Ureter (tissue), 1 donor: ENCODE measurements at regions not wholly inside any gene's neighbourhood (a gene's known extent, or its start where the extent isn't known, plus 50 kb on each side); places are given as distances from the start of the nearest gene placed in this dataset.
"Not testable (repeated sequence)": the region's sequence is repeated elsewhere in the genome, so short reads cannot be mapped to it uniquely, and the experiment has no call there.

Experiments used
- DNase-seq: peaks from one replicate; pipeline ENCODE4 v3.0.0-alpha.2; 2020; ENCODE audit warnings: low spot score
- donor health status: DM: yes; HTN: yes; CAD: no.

DNA sequence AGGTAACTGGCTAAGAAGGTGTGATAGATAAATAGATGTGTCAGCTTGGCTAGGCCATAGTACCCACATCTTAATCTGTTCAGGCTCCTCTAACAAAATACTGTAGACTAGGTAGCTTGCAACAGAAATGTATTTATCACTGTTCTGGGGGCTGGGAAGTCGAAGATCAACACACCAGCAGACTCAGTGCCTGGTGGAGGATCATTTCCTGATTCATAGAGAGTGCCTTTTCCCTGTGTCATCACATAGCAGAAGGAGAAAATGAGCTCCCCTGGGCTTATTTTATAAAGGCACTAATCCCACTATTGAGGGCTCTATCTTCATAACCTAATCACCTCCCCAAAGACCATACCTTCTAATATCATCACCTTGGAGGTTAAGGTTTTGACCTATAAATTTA lies 532.7 kb upstream of the OLFM3 start:
- DNase-seq, result no peak

GRCh38 chr1:102500758-102501157 lies 504.0 kb upstream of the OLFM3 start:
- DNase-seq, result no peak

DNA sequence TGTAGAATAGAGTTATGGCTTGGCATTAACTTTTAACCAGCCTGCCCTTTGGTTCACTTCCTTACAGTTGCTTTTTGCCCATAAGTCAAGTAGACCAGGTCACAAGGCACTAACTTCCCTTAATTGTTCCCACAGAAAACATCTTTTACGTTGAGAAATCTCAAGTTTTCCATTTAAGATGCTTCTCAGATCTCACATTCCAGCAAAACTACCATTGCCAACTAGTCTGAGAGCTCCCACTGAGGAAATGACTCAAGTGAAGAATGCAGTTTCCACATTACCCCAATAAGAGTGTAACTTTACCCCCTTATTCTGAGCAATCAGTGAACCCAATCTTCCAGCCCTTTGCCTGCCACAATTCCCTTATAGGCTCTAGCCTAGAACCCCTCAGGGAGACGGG lies 502.2 kb upstream of the OLFM3 start:
- no peak for DNase-seq

DNA sequence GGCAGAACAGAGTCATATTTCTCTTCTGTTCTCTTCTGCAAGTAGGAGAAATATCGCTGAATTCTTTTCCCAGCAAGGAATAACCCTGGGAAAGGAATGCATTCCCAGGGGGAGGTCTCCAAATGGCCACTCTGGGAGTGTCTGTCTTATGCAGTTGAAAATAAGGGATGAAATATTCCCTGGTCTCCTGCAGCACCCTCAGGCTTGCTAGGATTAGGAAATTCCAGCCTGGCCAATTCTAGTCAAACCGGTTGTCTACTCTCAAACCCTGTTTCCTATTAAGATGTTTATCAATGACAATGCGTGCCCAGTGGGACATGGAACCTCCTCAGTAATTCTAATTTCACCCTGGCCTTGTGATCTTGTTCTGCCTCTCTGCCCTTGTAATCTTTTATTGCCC lies 501.1 kb upstream of the OLFM3 start:
- not testable (repeated sequence) for DNase-seq

DNA sequence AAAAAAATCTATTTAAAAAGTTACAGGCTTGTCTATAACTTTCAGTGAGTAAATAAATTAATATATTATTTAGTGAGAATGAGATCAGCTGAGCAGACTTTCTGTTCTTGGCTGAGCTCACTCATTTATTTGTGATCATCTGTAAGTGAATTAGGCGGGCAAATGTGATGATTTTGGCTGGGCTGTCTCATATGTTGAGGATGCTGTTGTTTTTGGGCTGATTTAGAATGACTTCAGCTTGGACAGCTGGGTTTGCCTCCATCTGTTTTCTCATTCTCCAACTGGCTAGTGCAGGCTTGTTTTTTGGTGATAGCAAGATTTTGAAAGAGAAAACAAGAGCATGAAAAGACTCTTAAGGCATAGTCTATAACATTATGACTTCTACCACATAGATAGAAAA lies 475.8 kb upstream of the OLFM3 start:
- DNase-seq, result no peak

DNA sequence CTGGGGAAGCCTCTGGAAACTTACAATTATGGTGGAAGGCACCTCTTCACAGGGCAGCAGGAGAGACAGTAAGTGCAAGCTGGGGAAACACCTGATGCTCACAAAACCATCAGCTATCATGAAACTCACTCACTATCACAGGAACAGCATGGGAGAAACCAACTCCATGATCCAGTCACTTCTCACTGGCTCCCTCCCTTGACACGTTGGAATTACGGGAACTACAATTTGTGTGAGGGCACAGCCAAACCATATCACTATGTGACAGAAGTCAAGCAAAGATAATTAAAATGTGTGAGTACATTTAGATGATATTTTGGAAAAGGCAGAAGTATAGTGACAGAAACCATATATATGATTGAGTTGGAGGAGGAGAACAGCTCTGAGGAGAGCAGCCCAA lies 474.0 kb upstream of the OLFM3 start:
- DNase-seq, result no peak

GRCh38 chr1:102466487-102466886 lies 469.8 kb upstream of the OLFM3 start:
- DNase-seq, result no peak

DNA sequence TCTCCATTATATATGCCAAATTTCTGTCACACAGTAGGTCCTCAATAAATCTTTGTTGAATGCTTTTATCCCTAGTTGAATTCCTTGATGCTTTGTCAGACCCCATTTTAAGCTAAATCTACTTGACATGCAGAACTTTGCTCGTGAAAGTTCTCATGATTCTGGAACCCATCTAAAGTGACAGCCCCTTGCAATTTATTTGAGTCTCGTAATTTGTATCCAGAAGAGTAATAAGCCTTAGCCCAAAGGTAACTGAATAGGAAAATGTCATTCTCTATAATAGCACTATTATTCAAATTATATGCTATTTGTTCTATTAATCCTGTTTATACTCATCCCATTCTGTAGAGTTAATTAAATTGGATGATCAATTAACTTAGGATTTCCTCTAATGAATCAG lies 466.6 kb upstream of the OLFM3 start:
- no peak for DNase-seq

DNA sequence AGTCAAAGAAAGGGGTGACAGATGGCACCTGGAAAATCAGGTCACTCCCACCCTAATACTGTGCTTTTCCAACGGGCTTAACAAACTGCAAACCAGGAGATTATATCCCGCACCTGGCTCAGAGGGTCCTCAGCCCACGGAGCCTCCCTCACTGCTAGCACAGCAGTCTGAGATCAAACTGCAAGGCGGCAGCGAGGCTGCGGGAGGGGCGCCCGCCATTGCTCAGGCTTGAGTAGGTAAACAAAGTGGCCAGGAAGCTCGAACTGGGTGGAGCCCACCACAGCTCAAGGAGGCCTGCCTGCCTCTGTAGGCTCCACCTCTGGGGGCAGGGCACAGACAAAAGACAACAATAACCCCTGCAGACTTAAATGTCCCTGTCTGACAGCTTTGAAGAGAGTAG lies 445.6 kb upstream of the OLFM3 start:
- not testable (repeated sequence) for DNase-seq

DNA sequence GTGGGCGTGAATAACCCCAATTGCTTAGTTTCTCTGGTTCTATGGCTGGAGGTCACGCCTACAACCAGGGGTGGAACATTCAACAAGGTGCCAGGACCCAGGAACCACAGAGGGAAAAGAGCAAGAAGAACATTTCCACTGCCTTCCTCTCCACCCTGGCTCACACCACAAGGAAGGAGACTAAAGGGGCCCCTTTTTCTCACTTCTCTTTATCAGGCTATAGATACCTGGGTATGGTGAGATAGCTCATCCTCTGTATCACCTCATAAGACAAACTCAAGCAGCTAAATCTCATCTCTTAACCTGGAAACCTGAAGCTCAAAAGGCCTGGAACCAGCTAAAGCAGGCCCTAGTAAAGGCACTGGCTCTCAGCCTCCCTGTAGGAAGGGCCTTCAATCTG lies 438.8 kb upstream of the OLFM3 start:
- DNase-seq, result no peak

- DNase-seq, result no peak
Observed at GRCh38 chr1:102434421-102434820, 437.7 kb upstream of the OLFM3 start.

- no peak for DNase-seq
Observed at GRCh38 chr1:102431253-102431652, 434.5 kb upstream of the OLFM3 start.

DNA sequence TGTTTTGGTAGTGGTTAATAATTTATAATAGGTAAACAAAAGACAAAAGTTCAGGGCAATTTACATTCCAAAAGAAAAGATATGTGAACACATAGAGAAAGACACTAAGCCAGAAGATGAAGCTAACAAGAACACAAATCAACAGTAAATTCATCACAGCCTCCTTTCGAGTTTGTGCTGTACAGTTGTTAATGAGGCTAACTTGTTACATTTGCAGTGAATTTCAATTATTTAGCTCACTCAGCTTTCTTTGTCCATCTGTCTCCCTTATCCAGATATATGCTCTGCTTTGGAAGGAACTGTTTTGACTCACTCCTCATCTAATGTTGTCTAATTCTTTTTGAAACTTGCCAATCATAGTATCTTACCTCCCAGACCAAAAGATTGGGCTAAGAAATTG lies 423.3 kb upstream of the OLFM3 start:
- no peak for DNase-seq
